GM18526 (cell line): ENCODE measurements at regions not wholly inside any gene's neighbourhood (a gene's known extent, or its start where the extent isn't known, plus 50 kb on each side); places are given as distances from the start of the nearest gene placed in this dataset.

Source experiments
- POLR2A ChIP-seq: IDR thresholded peaks from 3 replicates; pipeline ENCODE4 v1.6.1; 2011; ENCODE audit not compliant: insufficient read length; ENCODE audit errors: extremely low read depth

DNA sequence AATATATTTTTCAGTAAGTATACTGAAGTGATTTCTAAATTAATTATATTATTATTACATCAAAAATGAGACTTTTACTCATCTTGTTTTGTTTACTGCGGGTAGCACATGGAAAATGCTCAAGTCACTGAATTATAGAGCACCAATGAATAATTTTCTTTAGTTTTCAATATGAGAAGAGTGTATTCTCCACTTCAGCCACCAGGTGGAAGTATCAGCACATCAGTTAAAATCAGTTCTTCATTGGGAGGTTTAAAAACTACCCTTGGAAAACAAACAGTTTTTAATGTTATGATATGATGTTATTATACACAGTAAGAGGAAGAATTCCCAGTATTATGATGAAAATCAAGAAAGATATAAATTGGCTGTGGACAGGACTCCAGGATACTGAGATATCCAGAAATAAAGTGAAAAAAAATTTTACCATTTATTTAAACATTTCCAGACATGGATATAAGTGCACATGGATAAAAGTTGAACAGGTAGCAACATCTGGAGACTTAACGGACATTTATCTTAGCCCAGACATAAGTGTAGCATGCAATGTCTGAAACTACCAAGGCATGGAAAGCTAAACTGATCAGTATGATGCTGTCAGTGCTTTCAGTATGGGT is 467.3 kb downstream of the KCNJ2 start:
- TF ChIP-seq POLR2A = no peak

- TF ChIP-seq POLR2A = no peak
Measured at GRCh38 chr17:70642059-70642458, 472.7 kb downstream of the KCNJ2 start.

- no peak for TF ChIP-seq POLR2A
Measured at GRCh38 chr17:70644096-70644495, 474.8 kb downstream of the KCNJ2 start.

DNA sequence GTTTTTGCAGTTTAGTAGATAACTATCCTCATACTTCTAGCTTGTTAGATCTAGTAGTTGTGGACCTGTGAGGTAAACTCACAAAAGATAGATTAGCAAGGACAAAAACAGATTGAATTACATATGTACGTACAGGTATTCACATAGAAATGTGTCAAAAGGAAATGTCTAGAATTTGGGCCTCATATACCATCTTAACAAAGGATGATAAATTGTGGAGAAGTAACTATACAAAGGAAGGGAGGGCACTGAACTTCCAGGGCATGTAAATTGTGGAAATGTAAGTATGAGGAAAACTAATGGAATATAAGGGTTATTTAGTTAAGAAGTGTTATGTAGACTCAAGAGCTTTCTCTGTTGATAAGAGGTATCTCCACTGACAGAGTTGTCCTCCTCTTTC is 477.3 kb downstream of the KCNJ2 start:
- TF ChIP-seq POLR2A = no peak

DNA sequence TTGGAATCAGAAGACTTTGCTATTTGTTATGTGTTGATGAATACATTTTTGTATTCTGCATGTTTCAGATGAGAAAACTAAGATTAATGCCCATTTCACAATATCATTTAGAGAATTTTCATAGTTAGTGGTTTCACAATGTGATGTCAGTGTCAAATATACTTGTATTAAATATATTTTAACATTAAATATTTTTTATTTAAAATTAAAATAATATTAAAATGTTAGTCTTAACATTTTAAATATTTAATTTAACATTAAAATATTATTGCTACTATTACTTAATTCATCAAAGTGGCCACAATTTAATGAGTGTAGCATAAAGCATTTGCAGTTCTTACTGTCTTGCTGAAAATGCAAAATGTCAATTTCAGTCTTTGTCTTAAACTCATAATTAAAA is 478.8 kb downstream of the KCNJ2 start:
- no peak for TF ChIP-seq POLR2A

- TF ChIP-seq POLR2A = no peak
Measured at GRCh38 chr17:70653850-70654249, 484.5 kb downstream of the KCNJ2 start.

DNA sequence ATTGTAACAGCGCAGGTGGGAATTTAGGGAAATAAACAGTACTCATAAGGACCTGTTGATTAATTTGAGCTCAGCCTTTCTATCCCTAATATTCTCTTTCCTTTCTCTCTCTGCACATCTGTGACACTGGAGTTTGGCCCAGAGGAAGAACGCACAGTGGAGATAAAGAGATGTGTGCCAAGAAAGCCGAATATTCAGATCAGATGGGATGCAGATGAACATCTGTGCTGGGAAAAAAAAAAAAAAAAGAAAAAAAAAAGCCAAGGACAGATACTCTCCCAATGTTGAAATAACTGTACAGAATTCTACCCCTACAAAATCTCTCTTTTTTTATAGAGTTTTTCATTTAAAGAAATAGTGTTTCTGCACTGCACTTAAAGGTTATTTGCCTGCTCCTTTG is 485.4 kb downstream of the KCNJ2 start:
- no peak for TF ChIP-seq POLR2A

DNA sequence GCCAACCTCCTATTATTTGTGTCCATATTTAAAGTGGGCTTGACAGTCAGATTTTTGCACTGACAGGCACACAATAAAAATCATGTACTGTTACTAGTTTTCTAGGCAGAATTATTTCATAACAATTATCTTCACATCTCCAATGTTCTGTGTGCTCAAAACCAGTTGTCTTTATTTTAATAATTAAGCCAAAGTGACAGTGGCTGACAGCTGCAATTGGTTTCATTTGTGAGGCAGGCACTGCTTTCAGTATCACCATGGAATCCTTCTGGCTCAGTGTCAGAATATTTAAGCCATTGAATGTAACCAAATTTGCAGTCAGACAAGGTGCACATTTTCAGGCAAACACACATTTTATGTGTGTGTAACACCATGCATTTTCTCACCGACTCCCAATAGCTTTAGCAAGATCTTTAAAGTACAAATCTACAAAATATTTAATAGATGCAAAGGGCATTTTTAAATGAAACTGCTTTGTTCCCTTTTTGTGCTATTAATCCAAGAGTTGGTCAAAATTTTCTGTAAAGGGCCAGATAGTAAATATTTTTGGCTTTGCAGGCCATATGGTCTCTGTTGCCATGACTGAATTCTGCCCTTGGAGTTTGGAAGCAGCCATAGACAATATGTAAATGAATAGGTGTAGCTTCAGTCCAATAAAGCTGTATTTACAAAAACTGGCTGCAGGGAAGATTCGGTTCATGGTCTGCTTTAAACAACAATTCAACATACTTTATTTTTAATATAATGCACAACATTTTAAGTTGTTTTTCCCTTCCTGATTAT is 486.0 kb downstream of the KCNJ2 start:
- TF ChIP-seq POLR2A = no peak

GRCh38 chr17:70658317-70658716 is 489.0 kb downstream of the KCNJ2 start:
- no peak for TF ChIP-seq POLR2A

DNA sequence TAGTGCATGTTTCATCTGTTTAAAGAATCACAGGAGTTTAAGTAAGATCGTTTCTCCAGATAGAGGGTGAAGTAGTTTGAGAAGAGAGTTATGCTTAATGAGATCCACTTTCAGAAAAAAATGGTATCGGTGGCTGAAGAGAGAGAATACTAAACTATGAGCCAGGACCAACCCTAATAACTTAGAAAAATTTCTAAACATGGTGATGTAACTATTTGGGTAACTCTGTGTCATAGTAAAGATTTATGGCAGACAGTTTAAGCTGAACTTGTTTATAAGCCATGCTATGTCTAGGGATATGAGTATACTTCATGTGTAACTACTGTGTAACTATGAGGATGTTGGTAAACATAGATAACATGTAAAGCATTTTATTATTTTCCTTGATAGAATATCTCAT is 489.5 kb downstream of the KCNJ2 start:
- no peak for TF ChIP-seq POLR2A

DNA sequence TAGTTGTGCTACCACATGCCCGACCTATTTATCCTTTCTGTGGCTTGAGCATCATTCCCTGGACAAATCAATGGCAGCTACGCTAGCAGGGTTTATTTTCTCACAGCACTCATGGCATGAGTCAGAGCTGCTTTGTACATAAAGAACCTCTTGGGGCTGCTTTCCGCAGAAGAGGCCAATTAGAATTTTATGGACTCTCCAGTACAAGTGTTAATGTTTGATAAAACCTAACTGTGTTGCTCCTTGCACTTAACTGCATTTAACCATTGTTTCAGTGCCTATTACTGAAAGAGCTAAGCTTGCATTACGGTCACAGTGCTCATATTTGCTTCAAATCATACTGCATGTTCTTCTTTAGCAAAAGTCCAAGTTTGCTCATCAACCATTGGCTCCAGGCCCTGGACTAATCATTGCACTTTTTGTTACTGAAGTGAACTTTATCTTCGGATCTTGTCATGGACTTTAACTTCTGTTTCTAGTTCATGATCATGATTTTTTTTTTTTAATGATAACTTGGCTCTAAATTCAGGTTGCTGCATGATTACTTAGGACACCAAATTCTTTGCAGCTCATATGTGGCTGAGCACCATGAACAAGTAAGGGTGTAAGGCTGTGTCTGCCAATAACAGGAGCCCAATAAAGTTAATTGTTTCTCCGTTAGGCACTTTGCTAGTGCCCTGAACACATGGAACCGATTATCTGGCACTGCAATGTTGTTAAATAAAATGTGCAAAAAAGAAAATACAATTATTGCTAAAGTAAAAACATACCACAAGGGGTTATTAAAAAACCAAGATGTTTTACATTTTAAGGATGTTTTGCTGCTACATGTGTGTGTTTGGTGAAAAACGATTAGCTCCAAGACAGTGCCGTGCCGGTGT is 492.2 kb downstream of the KCNJ2 start:
- TF ChIP-seq POLR2A = no peak

DNA sequence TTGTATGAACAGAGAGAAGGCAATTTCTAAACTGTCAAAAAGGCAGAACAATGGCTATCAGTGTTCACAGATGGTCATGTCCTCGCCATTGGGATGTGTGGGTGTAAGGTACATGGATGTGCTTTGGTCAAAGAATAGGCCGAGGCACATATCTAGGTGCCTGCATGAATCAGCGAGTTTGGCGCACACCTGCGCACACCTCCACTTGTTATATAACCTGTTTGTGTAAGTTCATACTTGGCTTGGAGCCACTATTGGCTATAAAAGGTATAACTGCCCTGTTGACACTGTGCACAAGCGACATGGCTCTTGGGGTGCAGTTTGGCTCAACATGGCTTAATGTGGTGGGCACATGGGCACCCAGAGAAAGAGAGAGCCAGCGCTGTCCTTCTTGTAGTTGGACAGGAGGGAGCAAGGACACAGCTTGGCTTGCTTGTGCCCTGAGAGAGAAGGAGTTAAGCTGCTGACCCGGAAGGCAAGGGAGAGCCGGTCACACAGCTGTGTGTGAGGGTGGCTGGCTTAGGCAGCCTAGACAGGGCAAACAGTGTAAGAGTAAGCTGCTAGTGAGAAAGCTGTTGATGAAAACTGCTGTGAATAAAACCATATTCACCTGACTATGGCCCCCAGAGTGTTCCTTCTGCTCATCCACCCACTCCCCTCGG is 499.1 kb downstream of the KCNJ2 start:
- no peak for TF ChIP-seq POLR2A

DNA sequence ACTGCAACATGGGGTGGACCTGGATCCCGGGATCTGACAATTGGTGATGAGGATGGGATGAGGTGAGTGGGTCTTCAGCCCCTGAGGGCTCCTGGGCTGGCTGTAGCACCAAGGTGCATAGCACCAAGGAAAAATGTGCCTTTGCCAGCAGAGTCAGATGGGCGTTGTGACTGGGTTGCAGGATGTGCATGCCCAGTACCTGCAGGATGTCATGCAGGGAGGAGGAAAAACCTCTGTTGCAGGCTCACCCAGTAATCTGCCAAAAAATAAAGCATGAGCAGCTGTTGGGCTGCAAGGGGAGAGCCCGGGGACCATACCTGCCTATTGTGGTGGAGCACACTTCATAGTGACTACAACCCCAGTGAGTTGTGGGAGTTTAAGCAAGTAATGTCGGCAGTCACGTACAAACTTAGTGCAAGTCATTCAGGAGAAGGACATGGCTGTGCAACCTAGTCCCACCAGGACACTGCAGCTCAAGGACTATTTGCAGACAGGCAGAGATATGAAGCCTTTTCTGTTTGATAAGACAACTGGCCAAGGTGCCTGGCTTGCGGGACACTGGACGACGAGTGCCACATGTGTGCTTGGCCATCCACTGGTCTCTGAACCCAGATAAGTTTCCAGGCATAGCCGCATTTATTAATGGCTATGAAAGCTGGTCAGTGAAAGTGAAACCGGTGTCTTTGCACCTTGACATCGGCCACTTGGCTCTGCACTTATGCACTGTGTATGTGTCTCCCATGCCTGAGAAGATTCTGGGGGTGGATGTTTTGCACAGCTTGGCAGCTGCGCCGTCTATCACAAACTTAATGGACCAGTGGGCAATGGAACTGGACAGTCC is 499.8 kb downstream of the KCNJ2 start:
- no peak for TF ChIP-seq POLR2A

DNA sequence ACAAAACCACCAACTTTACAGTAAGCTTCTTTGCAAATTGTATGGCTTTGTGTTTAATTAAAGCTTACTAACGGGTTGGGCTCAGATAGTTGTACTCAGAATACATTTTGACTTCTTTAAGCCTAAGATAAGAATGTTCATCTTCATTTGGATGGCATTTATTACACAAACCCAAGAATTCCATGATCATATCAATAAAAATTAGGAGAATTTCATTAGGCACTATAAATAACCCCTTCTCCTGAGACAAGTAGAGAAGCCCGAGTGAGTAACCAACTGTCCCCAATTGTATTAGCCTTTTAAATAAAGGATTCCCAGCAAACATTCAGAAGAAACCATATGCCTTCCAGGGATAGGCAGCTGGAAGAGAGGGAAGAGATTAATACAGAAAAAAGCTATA is 504.7 kb downstream of the KCNJ2 start:
- TF ChIP-seq POLR2A = no peak
